ENCODE measurements at regions not wholly inside any gene's neighbourhood (a gene's known extent, or its start where the extent isn't known, plus 50 kb on each side); places are given as distances from the start of the nearest gene placed in this dataset.
"Not testable (repeated sequence)": the region's sequence is repeated elsewhere in the genome, so short reads cannot be mapped to it uniquely, and the experiment has no call there.

GRCh38 chr14:80049055-80049454, 162.2 kb downstream of the DIO2 start:
- TF ChIP-seq POLR2AphosphoS5 (IDR thresholded peaks at IDR 0.05) (no peak), POLR2A (IDR thresholded peaks at IDR 0.05) (no peak), CTCF (IDR thresholded peaks at IDR 0.05) (no peak), EP300 (IDR thresholded peaks at IDR 0.05) (no peak)
- Histone ChIP-seq H3K4me3 (no peak overlapping the region), H3K27me3 (no peaks in the 10 kb centered on the region), H3K36me3 (no peaks in the 10 kb centered on the region), H3K4me1 (no peaks in the 10 kb centered on the region), H3K27ac (no peak overlapping the region), H3K9me3 (no peaks in the 10 kb centered on the region)
- no peak for DNase-seq (ENCODE audit: low spot score in 2 of 2)
- 83% methylated on average over 2 of the region's 2 CpGs for WGBS

DNA sequence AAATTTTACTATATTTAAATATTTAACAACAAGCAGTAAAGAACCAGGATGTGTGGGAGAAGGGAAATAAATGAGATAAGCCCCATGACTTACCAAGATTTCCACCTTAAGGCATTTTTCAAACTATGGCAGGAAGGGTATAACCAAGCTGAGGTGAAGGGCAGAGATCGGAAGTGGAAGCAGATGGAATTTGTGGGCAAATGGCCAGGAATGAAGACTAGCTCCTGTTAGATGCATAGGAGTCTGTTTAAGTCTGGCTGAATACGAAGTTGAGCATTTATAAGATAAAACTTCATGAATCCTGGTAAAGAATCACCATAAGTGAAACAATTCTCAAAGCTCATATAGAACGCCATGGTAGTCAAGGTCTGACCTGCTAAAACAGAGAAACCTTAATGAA, 163.5 kb downstream of the DIO2 start:
- TF ChIP-seq POLR2A (IDR thresholded peaks at IDR 0.05) (no peak), CTCF (IDR thresholded peaks at IDR 0.05) (no peak), POLR2AphosphoS5 (IDR thresholded peaks at IDR 0.05) (no peak), EP300 (IDR thresholded peaks at IDR 0.05) (no peak)
- DNase-seq (ENCODE audit: low spot score in 2 of 2) = no peak
- 62% methylated on average over 3 of the region's 3 CpGs for WGBS
- Histone ChIP-seq H3K27ac (no peak overlapping the region), H3K4me3 (no peak overlapping the region), H3K9me3 (peaks cover 4% of the 10 kb centered on the region), H3K27me3 (no peaks in the 10 kb centered on the region), H3K4me1 (no peaks in the 10 kb centered on the region), H3K36me3 (no peaks in the 10 kb centered on the region)

DNA sequence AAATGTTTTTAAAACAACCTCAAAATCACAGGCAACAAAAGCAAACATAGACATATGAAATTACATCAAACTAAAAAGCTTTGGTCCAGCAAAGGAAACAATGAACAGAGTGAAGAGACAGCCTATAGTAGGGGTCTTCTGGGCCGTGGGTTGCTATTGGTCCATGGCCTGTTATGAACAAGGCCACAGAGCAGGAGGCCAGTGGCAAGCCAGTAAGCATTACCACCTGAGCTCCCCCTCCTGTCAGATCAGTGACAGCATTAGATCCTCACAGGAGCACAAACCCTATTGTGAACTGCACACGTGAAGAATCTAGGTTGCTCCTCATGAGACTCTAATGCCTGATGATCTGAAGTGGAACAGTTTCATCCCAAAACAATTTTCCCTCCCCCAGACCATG, 174.0 kb downstream of the DIO2 start:
- Histone ChIP-seq H3K27ac (no peak overlapping the region), H3K4me1 (no peaks in the 10 kb centered on the region), H3K4me3 (no peak overlapping the region), H3K27me3 (no peaks in the 10 kb centered on the region), H3K36me3 (no peaks in the 10 kb centered on the region), H3K9me3 (peaks cover 4% of the 10 kb centered on the region)
- no peak for DNase-seq (ENCODE audit: low spot score in 2 of 2)
- TF ChIP-seq POLR2AphosphoS5 (IDR thresholded peaks at IDR 0.05) (no peak), CTCF (IDR thresholded peaks at IDR 0.05) (no peak), EP300 (IDR thresholded peaks at IDR 0.05) (no peak), POLR2A (IDR thresholded peaks at IDR 0.05) (no peak)
- WGBS = 81% methylated on average over 2 of the region's 2 CpGs

- TF ChIP-seq POLR2AphosphoS5 (IDR thresholded peaks at IDR 0.05) (no peak), EP300 (IDR thresholded peaks at IDR 0.05) (no peak), POLR2A (IDR thresholded peaks at IDR 0.05) (no peak), CTCF (IDR thresholded peaks at IDR 0.05) (no peak)
- Histone ChIP-seq H3K27ac (no peak overlapping the region), H3K9me3 (peaks cover 2% of the 10 kb centered on the region), H3K4me3 (no peak overlapping the region), H3K27me3 (no peaks in the 10 kb centered on the region), H3K36me3 (no peaks in the 10 kb centered on the region), H3K4me1 (no peaks in the 10 kb centered on the region)
- no peak for DNase-seq (ENCODE audit: low spot score in 2 of 2)
- 83% methylated on average over 4 of the region's 4 CpGs for WGBS
These were observed 186.9 kb downstream of the DIO2 start for GRCh38 chr14:80024417-80024816.

DNA sequence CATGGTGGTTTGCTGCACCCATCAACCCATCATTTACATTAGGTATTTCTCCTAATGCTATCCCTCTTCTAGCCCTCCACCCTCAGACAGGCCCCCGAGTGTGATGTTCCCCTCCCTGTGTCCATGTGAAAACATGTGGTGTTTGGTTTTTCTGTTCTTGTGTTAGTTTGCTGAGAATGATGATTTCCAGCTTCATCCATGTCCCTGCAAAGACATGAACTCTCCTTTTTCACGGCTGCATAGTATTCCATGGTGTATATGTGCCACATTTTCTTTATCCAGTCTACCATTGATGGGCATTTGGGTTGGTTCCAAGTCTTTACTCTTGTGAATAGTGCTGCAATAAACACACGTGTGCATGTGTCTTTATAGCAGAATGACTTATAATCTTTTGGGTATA, 192.8 kb downstream of the DIO2 start:
- H3K27ac ChIP-seq; H3K36me3 ChIP-seq; DNase-seq (ENCODE audit: low spot score in 2 of 2); H3K9me3 ChIP-seq; H3K4me3 ChIP-seq; H3K27me3 ChIP-seq; H3K4me1 ChIP-seq: not testable (repeated sequence)
- 94% methylated on average over 3 of the region's 3 CpGs for WGBS

GRCh38 chr14:80017795-80018194, 193.5 kb downstream of the DIO2 start:
- no peak for DNase-seq (ENCODE audit: low spot score in 2 of 2)
- TF ChIP-seq CTCF (IDR thresholded peaks at IDR 0.05) (no peak), EP300 (IDR thresholded peaks at IDR 0.05) (no peak), POLR2AphosphoS5 (IDR thresholded peaks at IDR 0.05) (no peak), POLR2A (IDR thresholded peaks at IDR 0.05) (no peak)
- Histone ChIP-seq H3K27me3 (no peaks in the 10 kb centered on the region), H3K27ac (no peak overlapping the region), H3K36me3 (no peaks in the 10 kb centered on the region), H3K4me1 (no peaks in the 10 kb centered on the region), H3K9me3 (no peaks in the 10 kb centered on the region), H3K4me3 (no peak overlapping the region)
- 48% methylated on average over 4 of the region's 4 CpGs for WGBS

GRCh38 chr14:80010245-80010644, 201.1 kb downstream of the DIO2 start:
- H3K36me3 ChIP-seq; H3K9me3 ChIP-seq; H3K27me3 ChIP-seq; DNase-seq (ENCODE audit: low spot score in 2 of 2); H3K27ac ChIP-seq; H3K4me3 ChIP-seq; H3K4me1 ChIP-seq: not testable (repeated sequence)
- WGBS = 80% methylated on average over 1 of the region's 1 CpG
